Fibroblast of lung (primary cell): ENCODE measurements at regions not wholly inside any gene's neighbourhood (a gene's known extent, or its start where the extent isn't known, plus 50 kb on each side); places are given as distances from the start of the nearest gene placed in this dataset.

Source experiments
- DNase-seq, 2 donors: peaks; one replicate each; pipeline versions ENCODE4 v3.0.0 to v3.0.0-alpha.2; 2010; ENCODE audit warnings: low read depth in 2 of 2
- H2AFZ ChIP-seq: 2 replicates; pipeline ENCODE4 v1.5.1; 2012; ENCODE audit warnings: low read length, control low read depth, inconsistent platforms
- H3K27ac ChIP-seq: 2 replicates; pipeline ENCODE4 v1.5.1; 2011; ENCODE audit warnings: low read length, control low read depth; ENCODE audit not compliant: insufficient read depth
- H3K27me3 ChIP-seq: 2 replicates; pipeline ENCODE4 v1.5.1; 2011; ENCODE audit warnings: mild to moderate bottlenecking, low read length; ENCODE audit not compliant: control insufficient read depth, insufficient read depth
- H3K36me3 ChIP-seq: 2 replicates; pipeline ENCODE4 v1.5.1; 2011; ENCODE audit warnings: low read length; ENCODE audit not compliant: control insufficient read depth, insufficient read depth
- H3K4me1 ChIP-seq: 2 replicates; pipeline ENCODE4 v1.5.1; 2011; ENCODE audit warnings: low read length; ENCODE audit not compliant: control insufficient read depth, insufficient read depth; ENCODE audit errors: extremely low read depth
- H3K4me2 ChIP-seq: 2 replicates; pipeline ENCODE4 v1.5.1; 2011; ENCODE audit warnings: low read length, control low read depth; ENCODE audit not compliant: insufficient read depth; ENCODE audit errors: extremely low read depth
- H3K4me3 ChIP-seq, 4 experiments: fragments of 200-600 bp in 1 of 4; sonication (generic) in 1 of 4; replicated peaks in 1 of 4; 2 replicates each; pipeline ENCODE4 v1.5.1; 2011 to 2016; ENCODE audit warnings: low read length in 4 of 4, low read depth in 3 of 4, mild to moderate bottlenecking in 3 of 4, control low read depth in 2 of 4, inconsistent platforms in 1 of 4, mixed read lengths in 1 of 4; ENCODE audit not compliant: insufficient read depth in 1 of 4; ENCODE audit errors: control extremely low read depth in 1 of 4
- H3K79me2 ChIP-seq: 2 replicates; pipeline ENCODE4 v1.5.1; 2012; ENCODE audit warnings: mild to moderate bottlenecking, low read length, inconsistent platforms; ENCODE audit not compliant: control insufficient read depth, insufficient read depth
- H3K9ac ChIP-seq: 2 replicates; pipeline ENCODE4 v1.5.1; 2011; ENCODE audit warnings: mild to moderate bottlenecking, low read length, control low read depth; ENCODE audit not compliant: insufficient read depth
- H3K9me3 ChIP-seq: 2 replicates; pipeline ENCODE4 v1.5.1; 2012; ENCODE audit warnings: low read depth, low read length; ENCODE audit not compliant: control insufficient read depth, insufficient read depth
- H4K20me1 ChIP-seq: 2 replicates; pipeline ENCODE4 v1.5.1; 2011; ENCODE audit warnings: low read length; ENCODE audit not compliant: control insufficient read depth, insufficient read depth; ENCODE audit errors: extremely low read depth
- CTCF ChIP-seq, 2 donors: IDR thresholded peaks in 1 of 2; conservative IDR thresholded peaks in 1 of 2; 1 replicate in 1 of 2; 2 replicates in 1 of 2; pipeline ENCODE4 v1.5.1; 2011 to 2012; ENCODE audit warnings: low read length in 2 of 2, control low read depth in 1 of 2, inconsistent platforms in 1 of 2, low read depth in 1 of 2, mild to moderate bottlenecking in 1 of 2
- EZH2 ChIP-seq: IDR thresholded peaks from 2 replicates; pipeline ENCODE4 v1.5.1; 2012; ENCODE audit warnings: low read length, control low read depth, mild to moderate bottlenecking; ENCODE audit errors: missing control alignments

- no peak for DNase-seq
- Histone ChIP-seq H3K4me3 (no peak overlapping the region), H3K27ac (no peak overlapping the region), H3K27me3 (no peaks in the 10 kb centered on the region), H3K4me2 (no peak overlapping the region), H3K36me3 (no peaks in the 10 kb centered on the region), H3K9me3 (no peaks in the 10 kb centered on the region), H3K4me1 (no peaks in the 10 kb centered on the region), H3K79me2 (no peaks in the 10 kb centered on the region), H4K20me1 (no peaks in the 10 kb centered on the region), H3K9ac (no peak overlapping the region), H2AFZ (no peak overlapping the region)
- TF ChIP-seq EZH2: no peak
- TF ChIP-seq CTCF (conservative IDR thresholded peaks at IDR 0.05 in 1 of 2, IDR thresholded peaks at IDR 0.05 in 1 of 2; ENCODE audit: low read depth in 1 of 2, low read length in 2 of 2): no peak
Observed at GRCh38 chr12:68529869-68530268, 80.8 kb upstream of the RAP1B start.

- Histone ChIP-seq H3K27me3 (no peaks in the 10 kb centered on the region), H3K4me3 (no peak overlapping the region), H3K4me2 (no peak overlapping the region), H4K20me1 (no peaks in the 10 kb centered on the region), H3K4me1 (no peaks in the 10 kb centered on the region), H3K9ac (no peak overlapping the region), H3K79me2 (no peaks in the 10 kb centered on the region), H3K36me3 (no peaks in the 10 kb centered on the region), H3K27ac (no peak overlapping the region), H2AFZ (no peak overlapping the region), H3K9me3 (no peaks in the 10 kb centered on the region)
- no peak for TF ChIP-seq CTCF (conservative IDR thresholded peaks at IDR 0.05 in 1 of 2, IDR thresholded peaks at IDR 0.05 in 1 of 2; ENCODE audit: low read depth in 1 of 2, low read length in 2 of 2)
- no peak for TF ChIP-seq EZH2
- no peak for DNase-seq
Observed at GRCh38 chr12:68530299-68530698, 80.4 kb upstream of the RAP1B start.

- peak; percentile 66 to 88 for DNase-seq
- TF ChIP-seq CTCF (conservative IDR thresholded peaks at IDR 0.05 in 1 of 2, IDR thresholded peaks at IDR 0.05 in 1 of 2; ENCODE audit: low read depth in 1 of 2, low read length in 2 of 2) (no peak), EZH2 (no peak)
- no peaks in the 10 kb centered on the region for H3K27me3 ChIP-seq
- no peaks in the 10 kb centered on the region for H3K79me2 ChIP-seq
- H3K4me2 ChIP-seq: no peak overlapping the region
- H3K27ac ChIP-seq: no peak overlapping the region
- no peak overlapping the region for H3K4me3 ChIP-seq
- no peaks in the 10 kb centered on the region for H3K9me3 ChIP-seq
- H3K9ac ChIP-seq: no peak overlapping the region
- no peaks in the 10 kb centered on the region for H3K36me3 ChIP-seq
- H2AFZ ChIP-seq: no peak overlapping the region
- no peaks in the 10 kb centered on the region for H4K20me1 ChIP-seq
- H3K4me1 ChIP-seq: no peaks in the 10 kb centered on the region
Observed at GRCh38 chr12:68530965-68531364, 79.7 kb upstream of the RAP1B start.
